GM12873 (cell line): ENCODE measurements at regions not wholly inside any gene's neighbourhood (a gene's known extent, or its start where the extent isn't known, plus 50 kb on each side); places are given as distances from the start of the nearest gene placed in this dataset.
A peak's percentile ranks its signal among the peaks of the same experiment; 100 is the strongest.

Experiments
- TF ChIP-seq, protein P1 (sequence below): IDR thresholded peaks from 2 replicates; pipeline ENCODE4 v1.5.1; 2012; ENCODE audit warnings: low read depth, mild to moderate bottlenecking, moderate library complexity, low read length, control low read depth; ENCODE audit not compliant: insufficient read depth; ENCODE audit errors: missing control alignments

DNA sequence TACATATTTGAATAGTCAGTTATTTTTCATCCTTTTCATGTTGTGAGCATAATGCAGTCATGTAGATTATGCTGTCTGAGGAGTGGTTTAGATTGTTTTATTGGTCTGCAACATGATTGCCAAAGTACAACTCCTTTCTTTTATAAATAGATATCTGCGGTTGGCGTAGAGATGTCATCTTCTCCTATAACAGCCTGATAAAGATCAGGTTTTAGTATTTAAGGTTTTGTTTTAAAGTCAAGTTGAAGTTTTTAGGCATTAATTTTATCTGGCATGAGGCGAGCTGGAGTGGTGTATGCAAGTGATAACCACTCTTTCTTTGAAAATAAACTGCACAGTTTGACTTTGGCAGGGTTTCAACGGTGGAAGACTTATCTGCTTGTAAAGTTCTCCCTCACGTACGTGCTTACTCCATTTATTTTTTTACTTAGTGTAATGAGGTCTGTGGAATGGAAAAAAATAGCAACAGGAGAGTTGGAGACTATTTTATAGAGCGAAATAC, 126.3 kb downstream of the FBXO8 start:
- TF ChIP-seq, protein P1, sequence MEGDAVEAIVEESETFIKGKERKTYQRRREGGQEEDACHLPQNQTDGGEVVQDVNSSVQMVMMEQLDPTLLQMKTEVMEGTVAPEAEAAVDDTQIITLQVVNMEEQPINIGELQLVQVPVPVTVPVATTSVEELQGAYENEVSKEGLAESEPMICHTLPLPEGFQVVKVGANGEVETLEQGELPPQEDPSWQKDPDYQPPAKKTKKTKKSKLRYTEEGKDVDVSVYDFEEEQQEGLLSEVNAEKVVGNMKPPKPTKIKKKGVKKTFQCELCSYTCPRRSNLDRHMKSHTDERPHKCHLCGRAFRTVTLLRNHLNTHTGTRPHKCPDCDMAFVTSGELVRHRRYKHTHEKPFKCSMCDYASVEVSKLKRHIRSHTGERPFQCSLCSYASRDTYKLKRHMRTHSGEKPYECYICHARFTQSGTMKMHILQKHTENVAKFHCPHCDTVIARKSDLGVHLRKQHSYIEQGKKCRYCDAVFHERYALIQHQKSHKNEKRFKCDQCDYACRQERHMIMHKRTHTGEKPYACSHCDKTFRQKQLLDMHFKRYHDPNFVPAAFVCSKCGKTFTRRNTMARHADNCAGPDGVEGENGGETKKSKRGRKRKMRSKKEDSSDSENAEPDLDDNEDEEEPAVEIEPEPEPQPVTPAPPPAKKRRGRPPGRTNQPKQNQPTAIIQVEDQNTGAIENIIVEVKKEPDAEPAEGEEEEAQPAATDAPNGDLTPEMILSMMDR = no peak

DNA sequence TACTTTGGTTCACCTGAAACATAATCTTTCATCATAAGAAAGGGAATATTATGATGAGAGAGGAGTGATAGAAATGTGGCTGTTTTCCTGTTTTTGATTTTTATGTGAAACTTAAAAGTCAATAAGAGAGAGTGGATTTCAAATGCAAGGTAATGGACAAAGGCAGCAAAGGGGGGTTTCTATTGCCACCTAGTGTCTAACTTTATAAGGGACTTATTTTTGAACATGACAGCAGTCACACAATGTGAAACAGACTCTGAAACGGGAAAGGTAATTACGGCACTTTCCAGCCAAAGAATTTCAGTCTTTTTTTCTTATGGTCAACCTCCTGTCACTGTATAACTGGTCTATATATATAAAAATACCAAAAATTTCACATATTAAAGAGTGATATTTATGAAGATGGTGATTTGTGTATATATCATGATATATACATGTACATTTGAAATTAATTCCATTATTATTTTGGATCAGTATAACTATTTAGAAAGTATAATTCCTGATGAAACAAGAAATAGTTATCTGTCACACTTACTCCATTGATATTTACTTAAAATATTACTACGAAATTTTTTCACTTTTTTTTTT, 127.1 kb downstream of the FBXO8 start:
- TF ChIP-seq, protein P1 = peak; percentile 69

DNA sequence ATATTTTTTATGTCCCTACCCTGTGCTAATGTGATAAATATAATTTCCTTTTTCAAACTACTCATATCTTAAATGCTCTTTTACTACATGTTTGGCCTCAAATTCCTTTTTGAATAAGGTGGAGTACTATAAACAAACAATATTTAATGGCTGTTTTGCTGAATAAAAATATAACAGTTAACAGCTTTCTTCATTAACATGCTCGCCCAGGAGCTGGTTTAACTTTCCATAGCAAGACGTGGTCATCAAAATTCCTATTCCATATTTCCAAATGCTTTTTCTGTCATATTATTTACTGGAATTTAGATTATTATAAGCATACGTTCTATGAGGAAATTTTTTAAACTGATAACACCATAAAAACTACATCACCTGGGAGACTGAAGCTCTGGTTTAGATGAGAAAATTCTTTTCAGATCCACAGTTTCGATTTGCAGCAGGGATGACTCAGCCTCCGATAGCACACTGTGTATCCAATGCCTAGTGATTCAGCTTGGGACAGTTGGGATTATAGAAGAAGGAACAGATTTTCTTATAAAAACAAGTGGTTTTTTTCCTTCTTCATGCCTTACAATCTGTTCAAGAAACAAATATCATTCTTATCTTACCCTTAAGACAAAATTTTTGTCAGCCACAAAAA, 129.1 kb downstream of the FBXO8 start:
- TF ChIP-seq, protein P1 = no peak

DNA sequence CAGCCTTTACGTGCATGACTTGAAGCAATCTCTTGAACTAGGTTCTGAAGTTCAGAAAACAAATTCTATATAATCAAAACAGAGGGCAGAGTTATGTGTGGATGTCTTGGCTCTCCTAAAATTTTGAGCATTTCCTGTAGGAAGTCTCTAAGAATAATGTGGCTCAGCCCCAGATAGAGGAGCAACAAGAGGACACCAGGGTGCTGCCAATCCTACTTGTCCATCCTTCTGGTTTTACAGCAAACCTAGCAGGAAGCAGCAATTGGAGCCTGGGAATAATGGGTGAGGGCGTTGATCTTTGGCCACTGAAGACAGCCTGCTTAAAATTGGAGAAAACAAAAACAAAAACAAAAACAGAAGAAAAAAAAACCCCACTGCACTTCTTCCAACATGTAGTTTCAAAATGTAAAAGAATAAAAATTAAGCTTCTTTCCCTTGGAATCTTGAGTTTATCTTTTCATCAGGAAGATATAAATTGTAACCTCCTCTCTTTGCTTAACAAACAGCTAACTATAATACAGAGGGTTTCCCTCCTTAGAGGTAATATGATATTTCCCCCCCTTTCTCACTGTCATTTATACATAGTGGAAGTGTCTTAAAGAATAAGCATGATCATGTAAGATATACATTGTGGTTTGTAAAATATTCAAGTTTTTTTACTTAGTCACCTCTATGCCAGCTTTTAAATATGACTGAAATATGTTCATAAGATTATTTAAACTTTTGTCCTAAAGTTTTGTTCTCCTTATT, 130.6 kb downstream of the FBXO8 start:
- TF ChIP-seq, protein P1 = no peak

DNA sequence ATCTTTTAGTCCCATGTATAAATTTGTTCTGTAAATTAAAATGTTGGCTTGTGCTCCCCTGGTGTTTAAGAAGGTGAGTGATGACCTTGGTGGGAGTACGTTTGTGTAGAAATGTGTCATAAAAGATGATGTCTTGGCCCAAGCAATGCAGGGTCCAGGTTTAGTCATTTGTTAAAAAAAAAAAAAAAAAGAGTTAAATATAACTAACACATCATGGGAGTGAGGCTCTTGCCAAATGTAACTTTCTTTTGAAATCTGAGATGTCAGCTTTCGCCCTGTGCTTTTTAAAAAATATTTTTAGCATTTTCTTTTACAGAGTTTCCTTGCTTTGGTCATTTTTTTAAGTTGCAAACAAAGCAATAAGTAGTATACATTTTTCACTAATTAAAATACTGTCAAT, 135.6 kb downstream of the FBXO8 start:
- TF ChIP-seq, protein P1 = no peak

DNA sequence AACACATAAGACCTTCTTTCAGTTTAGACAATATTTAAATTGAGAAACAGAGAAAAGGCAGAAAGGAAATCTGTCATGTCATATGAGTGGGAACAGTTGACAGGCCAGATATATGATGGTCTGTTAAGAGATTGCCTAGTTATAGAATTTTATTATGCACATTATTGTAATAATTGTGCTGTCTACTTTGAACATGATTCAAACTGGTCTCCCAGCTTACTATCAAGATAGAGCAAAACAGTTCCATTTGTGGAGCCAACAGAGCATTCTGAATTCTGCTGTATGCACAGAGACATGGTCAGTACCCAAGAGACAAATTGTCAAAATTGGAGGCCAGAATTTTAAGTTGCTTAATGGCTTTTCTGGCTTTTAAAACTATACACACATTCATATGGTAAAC, 139.4 kb downstream of the FBXO8 start:
- TF ChIP-seq, protein P1 = no peak

DNA sequence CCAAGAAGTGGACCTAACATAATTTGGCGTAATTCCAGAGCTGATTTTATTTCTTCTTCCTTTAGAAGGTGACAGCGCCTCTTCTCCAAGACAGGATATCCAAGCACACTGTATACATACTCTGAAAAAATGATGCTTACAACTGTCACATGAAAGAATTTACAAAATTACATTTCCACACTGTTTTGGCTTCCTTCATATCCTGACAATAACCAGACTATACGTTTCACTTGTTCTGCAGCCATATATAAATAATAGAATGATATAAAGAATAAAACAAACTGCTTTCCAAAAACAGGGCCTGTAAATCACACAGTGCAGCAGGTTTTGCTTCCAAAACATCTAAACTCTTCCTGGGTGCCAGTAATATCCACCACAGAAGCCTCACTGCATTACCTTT, 141.6 kb downstream of the FBXO8 start:
- TF ChIP-seq, protein P1 = no peak
